GM18909 (cell line): ENCODE measurements at regions not wholly inside any gene's neighbourhood (a gene's known extent, or its start where the extent isn't known, plus 50 kb on each side); places are given as distances from the start of the nearest gene placed in this dataset.

Experiments
- ATAC-seq: cut with Tn5 transposase; IDR thresholded peaks from one replicate; pipeline ENCODE4 v1.9.1; 2021; ENCODE audit warnings: mild to moderate bottlenecking; ENCODE audit not compliant: unreplicated experiment, poor library complexity

DNA sequence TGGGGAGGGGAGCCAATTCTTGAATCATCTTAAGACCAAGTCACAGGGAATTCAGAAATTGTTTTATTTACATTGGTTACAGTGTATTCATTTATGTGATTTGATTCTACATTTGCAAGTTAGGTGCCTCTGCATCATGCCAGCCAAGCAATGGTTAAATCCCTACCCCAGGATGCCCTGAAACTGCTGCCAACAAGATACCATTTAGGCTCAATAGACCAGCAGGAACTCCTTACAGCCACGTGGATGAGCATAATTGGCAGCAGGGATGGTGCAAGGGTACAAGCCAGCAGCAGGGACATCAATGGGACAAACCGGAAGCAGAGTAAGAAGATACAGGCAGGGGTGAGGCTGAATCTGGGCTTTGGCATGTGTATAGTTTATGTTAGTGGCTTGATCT is 72.4 kb upstream of the NBEA start:
- no peak for ATAC-seq

GRCh38 chr13:34878329-34878728 is 63.7 kb upstream of the NBEA start:
- no peak for ATAC-seq

GRCh38 chr13:34879851-34880250 is 62.2 kb upstream of the NBEA start:
- no peak for ATAC-seq

DNA sequence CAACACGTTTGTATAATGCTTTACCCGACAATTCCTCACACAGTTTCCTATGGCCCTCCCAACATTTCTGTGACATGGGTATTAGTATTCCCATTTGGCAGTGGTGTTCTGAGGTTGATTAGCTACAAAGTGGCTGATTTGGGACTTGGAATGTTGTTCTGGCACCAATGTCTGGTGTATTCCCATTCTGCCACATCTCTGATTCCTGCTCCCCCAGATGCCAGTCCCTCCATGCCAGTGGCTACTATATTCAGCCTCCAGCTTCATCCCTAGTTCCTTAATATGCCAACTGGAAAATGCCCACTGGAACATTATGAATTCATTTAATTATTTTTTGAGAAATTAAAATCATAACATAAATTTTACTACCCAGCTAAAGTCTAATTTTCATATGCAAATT is 60.6 kb upstream of the NBEA start:
- ATAC-seq, result no peak

- ATAC-seq, result no peak
Observed at GRCh38 chr13:34883396-34883795, 58.7 kb upstream of the NBEA start.

DNA sequence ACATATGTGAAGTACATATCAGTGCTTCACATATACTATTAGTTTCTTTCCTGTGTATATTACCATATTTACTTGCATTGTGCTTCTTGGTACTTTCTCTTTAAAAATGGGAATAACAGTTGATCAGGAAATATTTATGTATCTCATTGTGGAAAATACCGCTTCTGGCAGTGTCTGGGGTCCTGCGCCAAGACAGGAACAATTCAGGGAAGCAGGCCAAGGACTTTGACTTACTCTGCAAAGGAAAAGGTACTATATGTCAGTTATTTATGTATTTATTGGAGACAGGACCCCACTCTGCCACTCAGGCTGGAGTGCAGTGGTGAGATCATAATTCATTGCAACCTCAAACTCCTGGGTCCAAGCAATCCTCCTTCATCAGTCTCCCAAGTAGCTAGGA is 57.7 kb upstream of the NBEA start:
- ATAC-seq, result no peak

- ATAC-seq, result no peak
Observed at GRCh38 chr13:34886121-34886875, 55.8 kb upstream of the NBEA start.

- ATAC-seq, result no peak
Observed at GRCh38 chr13:34886987-34887386, 55.1 kb upstream of the NBEA start.
